HEK293 (cell line): ENCODE measurements at regions not wholly inside any gene's neighbourhood (a gene's known extent, or its start where the extent isn't known, plus 50 kb on each side); places are given as distances from the start of the nearest gene placed in this dataset.

Experiments used
- CTCF ChIA-PET: fragments of 350-600 bp; formaldehyde crosslinking; extraction: SDS; loops from one replicate; lab custom pipeline; 2021; ENCODE audit warnings: antibody characterized with exemption; lab: Yijun Ruan, JAX
- POLR2A ChIA-PET: fragments of 300-600 bp; formaldehyde crosslinking; extraction: SDS; loops from one replicate; lab custom pipeline; 2020; ENCODE audit warnings: antibody characterized with exemption, inconsistent platforms; lab: Yijun Ruan, JAX
- H3K27ac ChIP-seq: fragments of 200-500 bp; sonication (Bioruptor generic); 2 replicates; pipeline ENCODE4 v1.5.1; 2014; ENCODE audit warnings: low read depth, low read length, control low read depth, inconsistent platforms; ENCODE audit errors: extremely low read depth
- H3K36me3 ChIP-seq, 2 experiments: fragments of 200-500 bp in 1 of 2; sonication (Bioruptor generic) in 1 of 2; 1 replicate in 1 of 2; 2 replicates in 1 of 2; pipeline ENCODE4 v1.5.1; 2014 to 2017; ENCODE audit warnings: inconsistent platforms in 2 of 2, low read length in 2 of 2; ENCODE audit not compliant: control insufficient read depth in 2 of 2, insufficient read depth in 1 of 2
- H3K4me1 ChIP-seq: fragments of 200-500 bp; sonication (Bioruptor generic); 2 replicates; pipeline ENCODE4 v1.5.1; 2014; ENCODE audit warnings: mild to moderate bottlenecking, low read length, inconsistent platforms; ENCODE audit not compliant: control insufficient read depth, insufficient read depth
- H3K4me3 ChIP-seq: 2 replicates; pipeline ENCODE4 v1.5.1; 2011; ENCODE audit warnings: low read depth, mild to moderate bottlenecking, control low read depth, low read length, moderate library complexity
- H3K9me3 ChIP-seq: fragments of 200-500 bp; sonication (Bioruptor generic); 2 replicates; pipeline ENCODE4 v1.5.1; 2014; ENCODE audit warnings: low read depth, low read length, inconsistent platforms; ENCODE audit not compliant: control insufficient read depth, insufficient read depth
- IKZF3 ChIP-seq: fragments of 450-650 bp; IDR thresholded peaks from 2 replicates; pipeline ENCODE4 v1.5.0; 2018; ENCODE audit warnings: missing biosample characterization, mild to moderate bottlenecking, missing genetic modification characterization, moderate library complexity
- MEIS1 ChIP-seq: sonication (generic); formaldehyde crosslinking; IDR thresholded peaks from 2 replicates; pipeline ENCODE4 v1.8.1; 2022; ENCODE audit warnings: missing genetic modification reagents, mild to moderate bottlenecking, borderline replicate concordance
- MYNN ChIP-seq: fragments of 450-650 bp; formaldehyde crosslinking; IDR thresholded peaks from 2 replicates; pipeline ENCODE4 v1.5.1; 2016; ENCODE audit warnings: missing biosample characterization, missing genetic modification characterization, borderline replicate concordance
- OSR2 ChIP-seq: fragments of 450-650 bp; formaldehyde crosslinking; IDR thresholded peaks from 2 replicates; pipeline ENCODE4 v1.5.1; 2016; ENCODE audit warnings: missing biosample characterization, missing genetic modification characterization
- OVOL3 ChIP-seq: fragments of 450-650 bp; formaldehyde crosslinking; IDR thresholded peaks from 2 replicates; pipeline ENCODE4 v1.5.1; 2016; ENCODE audit warnings: missing biosample characterization, missing genetic modification characterization
- RBAK ChIP-seq: fragments of 450-650 bp; formaldehyde crosslinking; IDR thresholded peaks from 2 replicates; pipeline ENCODE4 v1.5.1; 2016; ENCODE audit warnings: missing biosample characterization, missing genetic modification characterization
- WT1 ChIP-seq: fragments of 450-650 bp; formaldehyde crosslinking; IDR thresholded peaks from 2 replicates; pipeline ENCODE4 v1.5.1; 2016; ENCODE audit warnings: missing biosample characterization, missing genetic modification characterization
- ZBTB20 ChIP-seq: fragments of 450-650 bp; formaldehyde crosslinking; IDR thresholded peaks from 2 replicates; pipeline ENCODE4 v1.5.1; 2016; ENCODE audit warnings: missing biosample characterization, missing genetic modification characterization
- ZIC2 ChIP-seq: fragments of 450-650 bp; formaldehyde crosslinking; IDR thresholded peaks from 2 replicates; pipeline ENCODE4 v1.5.1; 2016; ENCODE audit warnings: missing biosample characterization, missing genetic modification characterization
- ZNF10 ChIP-seq: fragments of 450-650 bp; formaldehyde crosslinking; IDR thresholded peaks from 2 replicates; pipeline ENCODE4 v1.5.1; 2017; ENCODE audit warnings: missing biosample characterization, missing genetic modification characterization
- ZNF114 ChIP-seq: fragments of 450-650 bp; formaldehyde crosslinking; IDR thresholded peaks from 2 replicates; pipeline ENCODE4 v1.5.0; 2017; ENCODE audit warnings: missing biosample characterization, missing genetic modification characterization
- ZNF132 ChIP-seq: fragments of 450-650 bp; formaldehyde crosslinking; IDR thresholded peaks from 2 replicates; pipeline ENCODE4 v1.5.1; 2017; ENCODE audit warnings: missing biosample characterization, missing genetic modification characterization, borderline replicate concordance
- ZNF157 ChIP-seq: fragments of 450-650 bp; formaldehyde crosslinking; IDR thresholded peaks from 2 replicates; pipeline ENCODE4 v1.5.1; 2016; ENCODE audit warnings: missing biosample characterization, missing genetic modification characterization
- ZNF174 ChIP-seq: fragments of 450-650 bp; formaldehyde crosslinking; IDR thresholded peaks from 2 replicates; pipeline ENCODE4 v1.5.0; 2017; ENCODE audit warnings: missing biosample characterization, mild to moderate bottlenecking, missing genetic modification characterization
- ZNF266 ChIP-seq: fragments of 450-650 bp; formaldehyde crosslinking; IDR thresholded peaks from 2 replicates; pipeline ENCODE4 v1.5.1; 2016; ENCODE audit warnings: missing biosample characterization, missing genetic modification characterization, low read depth
- ZNF324 ChIP-seq: fragments of 450-650 bp; formaldehyde crosslinking; IDR thresholded peaks from 2 replicates; pipeline ENCODE4 v1.5.1; 2016; ENCODE audit warnings: missing biosample characterization, missing genetic modification characterization
- ZNF341 ChIP-seq: fragments of 450-650 bp; formaldehyde crosslinking; IDR thresholded peaks from 2 replicates; pipeline ENCODE4; 2016; ENCODE audit warnings: low read depth, missing biosample characterization, missing genetic modification characterization
- ZNF416 ChIP-seq: fragments of 450-650 bp; formaldehyde crosslinking; IDR thresholded peaks from 2 replicates; pipeline ENCODE4 v1.5.1; 2016; ENCODE audit warnings: missing biosample characterization, missing genetic modification characterization
- ZNF501 ChIP-seq: fragments of 450-650 bp; formaldehyde crosslinking; IDR thresholded peaks from 2 replicates; pipeline ENCODE4 v1.5.1; 2016; ENCODE audit warnings: missing biosample characterization, missing genetic modification characterization
- ZNF510 ChIP-seq: fragments of 450-650 bp; formaldehyde crosslinking; IDR thresholded peaks from 2 replicates; pipeline ENCODE4 v1.5.1; 2018; ENCODE audit warnings: mild to moderate bottlenecking, missing genetic modification characterization, missing biosample characterization; ENCODE audit not compliant: insufficient replicate concordance
- ZNF621 ChIP-seq: fragments of 450-650 bp; formaldehyde crosslinking; IDR thresholded peaks from 2 replicates; pipeline ENCODE4 v1.5.1; 2017; ENCODE audit warnings: missing biosample characterization, missing genetic modification characterization
- ZNF76 ChIP-seq: fragments of 450-650 bp; formaldehyde crosslinking; IDR thresholded peaks from 2 replicates; pipeline ENCODE4; 2016; ENCODE audit warnings: low read depth, missing biosample characterization, missing genetic modification characterization, borderline replicate concordance
- ZNF837 ChIP-seq: fragments of 450-650 bp; formaldehyde crosslinking; IDR thresholded peaks from 2 replicates; pipeline ENCODE4 v1.5.1; 2016; ENCODE audit warnings: missing biosample characterization, missing genetic modification characterization
- TF ChIP-seq, protein P1 (sequence below): fragments of 450-650 bp; formaldehyde crosslinking; IDR thresholded peaks from 2 replicates; pipeline ENCODE4 v1.5.1; 2016; ENCODE audit warnings: missing biosample characterization, missing genetic modification characterization
- TF ChIP-seq, protein P2 (sequence below): fragments of 450-650 bp; formaldehyde crosslinking; IDR thresholded peaks from 2 replicates; pipeline ENCODE4 v1.5.1; 2016; ENCODE audit warnings: missing biosample characterization, missing genetic modification characterization
- TF ChIP-seq, protein P3 (sequence below): fragments of 450-650 bp; formaldehyde crosslinking; IDR thresholded peaks from 2 replicates; pipeline ENCODE4 v1.5.1; 2016; ENCODE audit warnings: missing biosample characterization, missing genetic modification characterization
- TF ChIP-seq, protein P4 (sequence below): fragments of 450-650 bp; formaldehyde crosslinking; IDR thresholded peaks from 2 replicates; pipeline ENCODE4 v1.5.1; 2016; ENCODE audit warnings: missing biosample characterization, missing genetic modification characterization
- TF ChIP-seq, protein P5 (sequence below): fragments of 450-650 bp; IDR thresholded peaks from 2 replicates; pipeline ENCODE4 v1.5.1; 2018; ENCODE audit warnings: missing biosample characterization, mild to moderate bottlenecking, missing genetic modification characterization

DNA sequence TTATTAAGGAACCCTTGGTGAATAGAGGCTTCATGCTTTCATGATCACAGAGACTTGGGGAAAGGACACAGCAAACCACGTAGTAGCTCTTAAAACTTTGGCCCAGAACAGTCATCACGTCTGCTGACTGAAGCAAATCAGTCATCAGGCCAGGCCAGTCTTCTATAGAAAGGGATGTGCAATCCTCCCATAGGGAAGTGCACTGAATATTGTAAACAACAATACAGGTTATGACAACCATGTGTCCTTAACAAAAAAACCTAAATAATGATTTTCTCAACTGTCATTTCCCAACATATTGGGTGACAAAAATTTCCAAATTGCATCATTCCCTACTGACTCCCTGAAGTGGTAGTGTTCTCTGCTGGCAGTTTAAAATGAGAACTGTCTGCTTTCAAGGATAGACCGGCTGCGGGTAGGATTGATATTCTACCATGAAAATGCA lies 388.2 kb upstream of the CITED2 start:
- ChIA-PET POLR2A (no interaction called here), CTCF (interaction anchor here (0.7 kb wide), 1 partner anchor 76 kb away, joined by 3 read pairs; no protein-coding TSS in a partner anchor)
- Histone ChIP-seq H3K36me3 (no peaks in the 10 kb centered on the region), H3K4me3 (no peak overlapping the region), H3K9me3 (no peaks in the 10 kb centered on the region), H3K27ac (no peak overlapping the region), H3K4me1 (no peaks in the 10 kb centered on the region; the same call in 1 of the 2 replicates)
- TF ChIP-seq OSR2 (tag by site-specific recombination) (no peak), OVOL3 (tag by site-specific recombination) (no peak), MYNN (tag by site-specific recombination) (no peak), MEIS1 (CRISPR knock-in tag) (no peak), ZNF157 (no peak), ZNF174 (tag by site-specific recombination) (no peak), WT1 (no peak), ZIC2 (no peak), ZNF621 (tag by site-specific recombination) (no peak), ZNF76 (tag by site-specific recombination) (no peak), ZNF416 (tag by site-specific recombination) (no peak), ZNF501 (tag by site-specific recombination) (no peak)
- TF ChIP-seq, protein P1, sequence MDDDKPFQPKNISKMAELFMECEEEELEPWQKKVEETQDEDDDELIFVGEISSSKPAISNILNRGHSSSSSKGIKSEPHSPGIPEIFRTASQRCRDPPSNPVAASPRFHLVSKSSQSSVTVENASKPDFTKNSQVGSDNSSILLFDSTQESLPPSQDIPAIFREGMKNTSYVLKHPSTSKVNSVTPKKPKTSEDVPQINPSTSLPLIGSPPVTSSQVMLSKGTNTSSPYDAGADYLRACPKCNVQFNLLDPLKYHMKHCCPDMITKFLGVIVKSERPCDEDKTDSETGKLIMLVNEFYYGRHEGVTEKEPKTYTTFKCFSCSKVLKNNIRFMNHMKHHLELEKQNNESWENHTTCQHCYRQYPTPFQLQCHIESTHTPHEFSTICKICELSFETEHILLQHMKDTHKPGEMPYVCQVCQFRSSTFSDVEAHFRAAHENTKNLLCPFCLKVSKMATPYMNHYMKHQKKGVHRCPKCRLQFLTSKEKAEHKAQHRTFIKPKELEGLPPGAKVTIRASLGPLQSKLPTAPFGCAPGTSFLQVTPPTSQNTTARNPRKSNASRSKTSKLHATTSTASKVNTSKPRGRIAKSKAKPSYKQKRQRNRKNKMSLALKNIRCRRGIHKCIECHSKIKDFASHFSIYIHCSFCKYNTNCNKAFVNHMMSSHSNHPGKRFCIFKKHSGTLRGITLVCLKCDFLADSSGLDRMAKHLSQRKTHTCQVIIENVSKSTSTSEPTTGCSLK: no peak
- TF ChIP-seq, protein P2, sequence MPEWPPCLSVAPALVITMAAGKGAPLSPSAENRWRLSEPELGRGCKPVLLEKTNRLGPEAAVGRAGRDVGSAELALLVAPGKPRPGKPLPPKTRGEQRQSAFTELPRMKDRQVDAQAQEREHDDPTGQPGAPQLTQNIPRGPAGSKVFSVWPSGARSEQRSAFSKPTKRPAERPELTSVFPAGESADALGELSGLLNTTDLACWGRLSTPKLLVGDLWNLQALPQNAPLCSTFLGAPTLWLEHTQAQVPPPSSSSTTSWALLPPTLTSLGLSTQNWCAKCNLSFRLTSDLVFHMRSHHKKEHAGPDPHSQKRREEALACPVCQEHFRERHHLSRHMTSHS (tag by site-specific recombination): no peak
- TF ChIP-seq, protein P3, sequence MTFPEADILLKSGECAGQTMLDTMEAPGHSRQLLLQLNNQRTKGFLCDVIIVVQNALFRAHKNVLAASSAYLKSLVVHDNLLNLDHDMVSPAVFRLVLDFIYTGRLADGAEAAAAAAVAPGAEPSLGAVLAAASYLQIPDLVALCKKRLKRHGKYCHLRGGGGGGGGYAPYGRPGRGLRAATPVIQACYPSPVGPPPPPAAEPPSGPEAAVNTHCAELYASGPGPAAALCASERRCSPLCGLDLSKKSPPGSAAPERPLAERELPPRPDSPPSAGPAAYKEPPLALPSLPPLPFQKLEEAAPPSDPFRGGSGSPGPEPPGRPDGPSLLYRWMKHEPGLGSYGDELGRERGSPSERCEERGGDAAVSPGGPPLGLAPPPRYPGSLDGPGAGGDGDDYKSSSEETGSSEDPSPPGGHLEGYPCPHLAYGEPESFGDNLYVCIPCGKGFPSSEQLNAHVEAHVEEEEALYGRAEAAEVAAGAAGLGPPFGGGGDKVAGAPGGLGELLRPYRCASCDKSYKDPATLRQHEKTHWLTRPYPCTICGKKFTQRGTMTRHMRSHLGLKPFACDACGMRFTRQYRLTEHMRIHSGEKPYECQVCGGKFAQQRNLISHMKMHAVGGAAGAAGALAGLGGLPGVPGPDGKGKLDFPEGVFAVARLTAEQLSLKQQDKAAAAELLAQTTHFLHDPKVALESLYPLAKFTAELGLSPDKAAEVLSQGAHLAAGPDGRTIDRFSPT (tag by site-specific recombination): no peak

DNA sequence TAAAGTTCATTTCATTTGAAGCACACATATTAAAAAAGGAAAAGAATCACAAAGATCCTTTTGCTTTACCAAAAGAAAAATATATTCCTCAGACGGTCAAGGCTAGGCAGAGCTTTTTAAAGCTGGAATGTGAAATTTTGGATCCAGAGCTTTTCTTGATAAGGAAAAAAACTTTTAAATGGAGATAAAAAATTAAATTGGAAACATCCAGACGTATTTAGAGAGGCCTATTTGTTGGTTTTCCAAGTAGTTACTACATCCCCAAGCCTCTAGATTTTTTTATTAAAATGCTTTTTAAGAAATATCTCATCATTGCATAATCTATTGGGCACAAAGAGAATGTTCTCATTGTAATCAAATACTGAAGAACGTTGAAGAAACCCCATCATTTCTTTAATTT lies 385.7 kb upstream of the CITED2 start:
- no peaks in the 10 kb centered on the region for H3K36me3 ChIP-seq
- H3K4me3 ChIP-seq: no peak overlapping the region
- CTCF ChIA-PET: interaction anchor here (1.0 kb wide), 1 partner anchor 9 kb away, joined by 3 read pairs; no protein-coding TSS in a partner anchor
- H3K9me3 ChIP-seq: no peaks in the 10 kb centered on the region
- H3K4me1 ChIP-seq: no peaks in the 10 kb centered on the region; the same call in 1 of the 2 replicates
- no peak overlapping the region for H3K27ac ChIP-seq
- POLR2A ChIA-PET: interaction anchor here (0.5 kb wide), 1 partner anchor 68 kb away, joined by 3 read pairs; no protein-coding TSS in a partner anchor
- no peak for TF ChIP-seq ZNF837 (tag by site-specific recombination)
- TF ChIP-seq RBAK (tag by site-specific recombination): no peak
- no peak for TF ChIP-seq IKZF3 (tag by site-specific recombination)
- TF ChIP-seq, protein P4, sequence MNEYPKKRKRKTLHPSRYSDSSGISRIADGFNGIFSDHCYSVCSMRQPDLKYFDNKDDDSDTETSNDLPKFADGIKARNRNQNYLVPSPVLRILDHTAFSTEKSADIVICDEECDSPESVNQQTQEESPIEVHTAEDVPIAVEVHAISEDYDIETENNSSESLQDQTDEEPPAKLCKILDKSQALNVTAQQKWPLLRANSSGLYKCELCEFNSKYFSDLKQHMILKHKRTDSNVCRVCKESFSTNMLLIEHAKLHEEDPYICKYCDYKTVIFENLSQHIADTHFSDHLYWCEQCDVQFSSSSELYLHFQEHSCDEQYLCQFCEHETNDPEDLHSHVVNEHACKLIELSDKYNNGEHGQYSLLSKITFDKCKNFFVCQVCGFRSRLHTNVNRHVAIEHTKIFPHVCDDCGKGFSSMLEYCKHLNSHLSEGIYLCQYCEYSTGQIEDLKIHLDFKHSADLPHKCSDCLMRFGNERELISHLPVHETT (tag by site-specific recombination): no peak
- TF ChIP-seq ZNF10 (tag by site-specific recombination): no peak
- TF ChIP-seq ZNF341 (tag by site-specific recombination): no peak
- no peak for TF ChIP-seq ZNF157
- no peak for TF ChIP-seq ZNF324 (tag by site-specific recombination)
- TF ChIP-seq ZNF510 (tag by site-specific recombination): no peak
- TF ChIP-seq ZBTB20: no peak
- TF ChIP-seq ZNF266 (tag by site-specific recombination): no peak
- no peak for TF ChIP-seq ZNF132
- TF ChIP-seq ZNF114: no peak
- TF ChIP-seq, protein P5, sequence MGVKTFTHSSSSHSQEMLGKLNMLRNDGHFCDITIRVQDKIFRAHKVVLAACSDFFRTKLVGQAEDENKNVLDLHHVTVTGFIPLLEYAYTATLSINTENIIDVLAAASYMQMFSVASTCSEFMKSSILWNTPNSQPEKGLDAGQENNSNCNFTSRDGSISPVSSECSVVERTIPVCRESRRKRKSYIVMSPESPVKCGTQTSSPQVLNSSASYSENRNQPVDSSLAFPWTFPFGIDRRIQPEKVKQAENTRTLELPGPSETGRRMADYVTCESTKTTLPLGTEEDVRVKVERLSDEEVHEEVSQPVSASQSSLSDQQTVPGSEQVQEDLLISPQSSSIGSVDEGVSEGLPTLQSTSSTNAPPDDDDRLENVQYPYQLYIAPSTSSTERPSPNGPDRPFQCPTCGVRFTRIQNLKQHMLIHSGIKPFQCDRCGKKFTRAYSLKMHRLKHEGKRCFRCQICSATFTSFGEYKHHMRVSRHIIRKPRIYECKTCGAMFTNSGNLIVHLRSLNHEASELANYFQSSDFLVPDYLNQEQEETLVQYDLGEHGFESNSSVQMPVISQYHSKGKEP (tag by site-specific recombination): no peak
